Uterus (tissue), 3 donors: ENCODE measurements at regions not wholly inside any gene's neighbourhood (a gene's known extent, or its start where the extent isn't known, plus 50 kb on each side); places are given as distances from the start of the nearest gene placed in this dataset.

Experiments used
- DNase-seq, 2 donors: peaks; one replicate each; pipeline ENCODE4 v3.0.0-alpha.2; 2019 to 2020
- H3K27ac ChIP-seq, 2 donors: fragments of 200-600 bp; sonication (generic); 1 replicate in 1 of 2; 2 replicates in 1 of 2; pipeline ENCODE4 v1.5.1; 2016 to 2018
- H3K27me3 ChIP-seq, 2 donors: fragments of 200-600 bp; sonication (generic); one replicate each; pipeline ENCODE4 v1.5.1; 2018 to 2019; ENCODE audit warnings: control low read depth in 1 of 2
- H3K36me3 ChIP-seq, 2 donors: fragments of 200-600 bp; sonication (generic); one replicate each; pipeline ENCODE4 v1.5.1; 2019; ENCODE audit warnings: control low read depth in 1 of 2
- H3K4me1 ChIP-seq, 2 donors: fragments of 200-600 bp; sonication (generic); one replicate each; pipeline ENCODE4 v1.5.1; 2018 to 2019; ENCODE audit warnings: control low read depth in 1 of 2
- H3K4me3 ChIP-seq, 2 donors: fragments of 200-600 bp; sonication (generic); 1 replicate in 1 of 2; 2 replicates in 1 of 2; pipeline ENCODE4 v1.5.1; 2018 to 2019; ENCODE audit warnings: mild to moderate bottlenecking in 1 of 2
- H3K9me3 ChIP-seq, 2 donors: fragments of 200-600 bp; sonication (generic); one replicate each; pipeline ENCODE4 v1.5.1; 2019; ENCODE audit warnings: control low read depth in 1 of 2
- CTCF ChIP-seq, 4 experiments: fragments of 200-600 bp in 2 of 4; fragments of 450-650 bp in 2 of 4; sonication (generic) in 2 of 4; IDR thresholded peaks; one replicate each; pipeline ENCODE4 v1.5.1; 2016 to 2019; ENCODE audit warnings: antibody characterized with exemption in 4 of 4, mild to moderate bottlenecking in 2 of 4, moderate library complexity in 1 of 4
- POLR2A ChIP-seq, 2 donors: fragments of 450-650 bp; IDR thresholded peaks; one replicate each; pipeline ENCODE4 v1.6.1; 2016; ENCODE audit warnings: antibody characterized with exemption in 2 of 2, mild to moderate bottlenecking in 1 of 2, moderate library complexity in 1 of 2
- intact Hi-C: fragments of 100-400 bp; cut with DNase I; formaldehyde crosslinking; loops from one replicate; pipeline ENCODE4 v1.15.1; 2023; ENCODE audit warnings: low total_unique reads
- donor health status: DM: yes; HTN: yes; CAD: no.

GRCh38 chr6:82608781-82609180, 245.2 kb downstream of the TPBG start:
- no peak overlapping the region for H3K27ac ChIP-seq
- no peak for DNase-seq
- no peak for TF ChIP-seq POLR2A (IDR thresholded peaks at IDR 0.05)
- no peak for TF ChIP-seq CTCF (IDR thresholded peaks at IDR 0.05)
- no peaks in the 10 kb centered on the region for H3K4me1 ChIP-seq
- no peaks in the 10 kb centered on the region for H3K36me3 ChIP-seq
- no peaks in the 10 kb centered on the region for H3K9me3 ChIP-seq
- intact Hi-C loops: no loop called here
- H3K27me3 ChIP-seq: no peaks in the 10 kb centered on the region
- no peak overlapping the region for H3K4me3 ChIP-seq

DNA sequence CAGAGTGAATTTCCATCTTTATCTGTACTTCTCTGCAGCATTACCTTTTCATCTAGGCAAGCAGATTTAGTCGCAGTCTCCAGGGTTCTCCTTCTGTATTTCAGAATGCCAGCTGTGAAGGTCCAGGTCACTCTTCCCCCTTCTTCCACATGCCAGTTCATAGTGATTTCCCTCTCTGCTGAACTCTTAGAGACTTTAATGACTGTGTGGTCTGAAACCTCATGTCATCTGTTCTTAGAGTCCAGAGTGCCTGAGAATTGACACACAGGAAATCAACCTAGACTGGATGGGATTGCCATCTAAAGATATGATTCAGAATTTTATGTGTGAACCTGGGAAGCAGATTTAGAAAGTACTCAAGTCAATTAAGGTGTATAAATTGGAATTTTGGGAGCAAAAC, 248.1 kb downstream of the TPBG start:
- Histone ChIP-seq H3K4me1 (no peaks in the 10 kb centered on the region), H3K9me3 (no peaks in the 10 kb centered on the region), H3K4me3 (no peak overlapping the region), H3K36me3 (no peaks in the 10 kb centered on the region), H3K27me3 (no peaks in the 10 kb centered on the region), H3K27ac (no peak overlapping the region)
- TF ChIP-seq POLR2A (IDR thresholded peaks at IDR 0.05): no peak
- TF ChIP-seq CTCF (IDR thresholded peaks at IDR 0.05): no peak
- no peak for DNase-seq
- intact Hi-C loops: no loop called here

- H3K4me1 ChIP-seq: no peaks in the 10 kb centered on the region
- H3K27me3 ChIP-seq: no peaks in the 10 kb centered on the region
- DNase-seq: no peak
- TF ChIP-seq POLR2A (IDR thresholded peaks at IDR 0.05): no peak
- H3K9me3 ChIP-seq: no peaks in the 10 kb centered on the region
- intact Hi-C loops: no loop called here
- no peak overlapping the region for H3K27ac ChIP-seq
- no peaks in the 10 kb centered on the region for H3K36me3 ChIP-seq
- H3K4me3 ChIP-seq: no peak overlapping the region
Observed at GRCh38 chr6:82612475-82613039, 248.9 kb downstream of the TPBG start.

GRCh38 chr6:82614518-82614917, 250.9 kb downstream of the TPBG start:
- Histone ChIP-seq H3K4me3 (no peak overlapping the region), H3K36me3 (no peaks in the 10 kb centered on the region), H3K9me3 (no peaks in the 10 kb centered on the region), H3K27me3 (no peaks in the 10 kb centered on the region), H3K27ac (no peak overlapping the region), H3K4me1 (no peaks in the 10 kb centered on the region)
- DNase-seq: no peak
- intact Hi-C loops: no loop called here
- TF ChIP-seq POLR2A (IDR thresholded peaks at IDR 0.05): no peak
- no peak for TF ChIP-seq CTCF (IDR thresholded peaks at IDR 0.05)

DNA sequence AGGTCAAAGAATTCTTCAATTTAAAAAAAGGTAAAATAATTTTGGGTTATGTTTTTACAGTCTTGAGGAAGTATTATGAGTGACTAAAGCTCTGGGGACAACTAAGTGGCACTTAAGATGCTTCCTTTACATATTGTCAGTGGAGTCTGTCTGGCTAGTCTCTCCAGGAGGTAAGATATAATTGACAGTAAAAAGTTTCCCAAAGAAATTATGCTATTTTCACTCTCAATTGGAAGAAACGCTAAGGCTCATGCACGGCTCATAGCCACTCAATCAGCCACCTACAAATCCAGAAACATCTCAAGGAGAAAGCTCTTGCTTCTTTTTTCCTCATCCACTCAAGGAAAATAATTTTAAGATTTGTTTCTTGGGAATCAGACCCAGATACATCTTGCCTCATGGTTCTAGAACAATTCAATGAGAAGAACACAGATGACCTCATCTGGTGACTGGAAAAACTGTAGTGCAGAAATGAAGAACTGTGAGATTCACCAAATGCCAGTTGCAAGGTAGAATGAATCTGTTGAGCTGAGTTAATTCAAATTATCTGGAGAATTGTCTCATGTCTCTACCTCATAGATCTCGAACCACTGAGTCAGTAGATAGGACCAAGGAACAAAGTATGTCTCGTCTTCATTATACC, 252.9 kb downstream of the TPBG start:
- Histone ChIP-seq H3K36me3 (no peaks in the 10 kb centered on the region), H3K27me3 (no peaks in the 10 kb centered on the region), H3K27ac (no peak overlapping the region), H3K4me1 (no peaks in the 10 kb centered on the region), H3K9me3 (no peaks in the 10 kb centered on the region), H3K4me3 (no peak overlapping the region)
- DNase-seq: no peak
- intact Hi-C loops: no loop called here
- TF ChIP-seq CTCF (IDR thresholded peaks at IDR 0.05): no peak
- no peak for TF ChIP-seq POLR2A (IDR thresholded peaks at IDR 0.05)
